CD14-positive monocyte (primary cell): ENCODE measurements at regions not wholly inside any gene's neighbourhood (a gene's known extent, or its start where the extent isn't known, plus 50 kb on each side); places are given as distances from the start of the nearest gene placed in this dataset.

Experiments
- DNase-seq, 3 donors: peaks; one replicate each; pipeline ENCODE4 v3.0.0-alpha.2; 2011 to 2022
- H2AFZ ChIP-seq: 2 replicates; pipeline ENCODE4 v1.6.0; 2012; ENCODE audit warnings: mild to moderate bottlenecking, low read depth, low read length, inconsistent platforms; ENCODE audit not compliant: insufficient read depth, poor library complexity, severe bottlenecking
- H3K27ac ChIP-seq, 2 donors: 1 replicate in 1 of 2; 2 replicates in 1 of 2; pipeline ENCODE4 v1.5.1; 2012 to 2013; ENCODE audit warnings: low read length in 2 of 2, control low read depth in 1 of 2, inconsistent platforms in 1 of 2, low read depth in 1 of 2, mild to moderate bottlenecking in 1 of 2
- H3K27me3 ChIP-seq, 2 donors: one replicate each; pipeline versions ENCODE4 v1.6.0 to v1.6.1; 2011 to 2013; ENCODE audit warnings: low read length in 2 of 2; ENCODE audit not compliant: control insufficient read depth in 2 of 2, insufficient read depth in 2 of 2
- H3K36me3 ChIP-seq, 2 donors: replicated peaks in 1 of 2; 1 replicate in 1 of 2; 2 replicates in 1 of 2; pipeline versions ENCODE4 v1.5.1 to v1.6.1; 2012 to 2013; ENCODE audit warnings: low read length in 2 of 2, control low read depth in 1 of 2, inconsistent platforms in 1 of 2, mild to moderate bottlenecking in 1 of 2; ENCODE audit not compliant: insufficient read depth in 2 of 2, control insufficient read depth in 1 of 2
- H3K4me1 ChIP-seq, 2 donors: 1 replicate in 1 of 2; 2 replicates in 1 of 2; pipeline versions ENCODE4 v1.5.1 to v1.6.1; 2012 to 2013; ENCODE audit warnings: low read length in 2 of 2, control low read depth in 1 of 2, inconsistent platforms in 1 of 2, mild to moderate bottlenecking in 1 of 2, moderate library complexity in 1 of 2; ENCODE audit not compliant: insufficient read depth in 2 of 2, control insufficient read depth in 1 of 2
- H3K4me2 ChIP-seq: replicated peaks from 2 replicates; pipeline ENCODE3; 2012; ENCODE audit warnings: low read length, moderate library complexity, mild to moderate bottlenecking; ENCODE audit not compliant: poor library complexity, severe bottlenecking; ENCODE audit errors: extremely low read depth
- H3K4me3 ChIP-seq, 3 experiments: fragments of 200-600 bp in 1 of 3; sonication (generic) in 1 of 3; replicated peaks in 1 of 3; 1 replicate in 2 of 3; 2 replicates in 1 of 3; pipeline ENCODE4 v1.5.1; 2011 to 2013; ENCODE audit warnings: low read length in 3 of 3, mild to moderate bottlenecking in 3 of 3, control low read depth in 2 of 3, low read depth in 2 of 3, inconsistent platforms in 1 of 3, moderate library complexity in 1 of 3
- H3K79me2 ChIP-seq: 2 replicates; pipeline ENCODE4 v1.6.0; 2012; ENCODE audit warnings: mild to moderate bottlenecking, control low read depth, inconsistent platforms, low read length, moderate library complexity; ENCODE audit not compliant: insufficient read depth
- H3K9ac ChIP-seq: 2 replicates; pipeline ENCODE4 v1.6.0; 2017; ENCODE audit warnings: low read length, mild to moderate bottlenecking; ENCODE audit not compliant: insufficient read depth, poor library complexity, severe bottlenecking
- H3K9me3 ChIP-seq, 2 donors: replicated peaks in 1 of 2; 1 replicate in 1 of 2; 2 replicates in 1 of 2; pipeline versions ENCODE4 v1.5.1 to v1.6.1; 2012 to 2013; ENCODE audit warnings: low read length in 2 of 2, control low read depth in 1 of 2; ENCODE audit not compliant: control insufficient read depth in 1 of 2, insufficient read depth in 1 of 2
- H4K20me1 ChIP-seq: 2 replicates; pipeline ENCODE4 v1.6.0; 2012; ENCODE audit warnings: mild to moderate bottlenecking, low read length, control low read depth, moderate library complexity; ENCODE audit not compliant: insufficient read depth
- H3K27ac Mint-ChIP-seq, 7 donors: one replicate each; pipeline ENCODE4 v1.8.0; 2020; ENCODE audit warnings: mild to moderate bottlenecking in 7 of 7, mixed read lengths in 7 of 7, moderate library complexity in 6 of 7, inconsistent platforms in 2 of 7
- H3K27me3 Mint-ChIP-seq, 3 donors: one replicate each; pipeline ENCODE4 v1.8.0; 2021 to 2022; ENCODE audit warnings: low read depth in 3 of 3, mild to moderate bottlenecking in 3 of 3, mixed read lengths in 3 of 3, moderate library complexity in 3 of 3, inconsistent platforms in 1 of 3
- H3K36me3 Mint-ChIP-seq, 2 donors: one replicate each; pipeline ENCODE4 v1.8.0; 2020; ENCODE audit warnings: mixed read lengths in 2 of 2, inconsistent platforms in 1 of 2, mild to moderate bottlenecking in 1 of 2
- H3K4me1 Mint-ChIP-seq: one replicate; pipeline ENCODE4 v1.8.0; 2020; ENCODE audit warnings: mild to moderate bottlenecking, mixed read lengths
- H3K4me3 Mint-ChIP-seq, 2 donors: one replicate each; pipeline ENCODE4 v1.8.0; 2020; ENCODE audit warnings: mild to moderate bottlenecking in 2 of 2, mixed read lengths in 2 of 2, moderate library complexity in 1 of 2
- H3K9me3 Mint-ChIP-seq, 7 donors: one replicate each; pipeline ENCODE4 v1.8.0; 2020 to 2022; ENCODE audit warnings: mixed read lengths in 7 of 7, mild to moderate bottlenecking in 6 of 7, moderate library complexity in 6 of 7, inconsistent platforms in 2 of 7
- WGBS: methylation state at CpG from one replicate; pipeline ENCODE4 v1.1.5; 2013; ENCODE audit warnings: missing lambda C conversion rate; ENCODE audit not compliant: insufficient coverage; 5-methylcytosine and 5-hydroxymethylcytosine counted together
- intact Hi-C, 2 donors: fragments of 100-400 bp; cut with micrococcal nuclease; formaldehyde crosslinking; loops; one replicate each; pipeline versions ENCODE4 v1.15.0 to v1.15.1; 2023
- TF ChIP-seq, protein P1 (sequence below): fragments of 200-600 bp; IDR thresholded peaks from one replicate; pipeline ENCODE4 v1.8.0; 2022; ENCODE audit warnings: antibody characterized with exemption, mild to moderate bottlenecking

DNA sequence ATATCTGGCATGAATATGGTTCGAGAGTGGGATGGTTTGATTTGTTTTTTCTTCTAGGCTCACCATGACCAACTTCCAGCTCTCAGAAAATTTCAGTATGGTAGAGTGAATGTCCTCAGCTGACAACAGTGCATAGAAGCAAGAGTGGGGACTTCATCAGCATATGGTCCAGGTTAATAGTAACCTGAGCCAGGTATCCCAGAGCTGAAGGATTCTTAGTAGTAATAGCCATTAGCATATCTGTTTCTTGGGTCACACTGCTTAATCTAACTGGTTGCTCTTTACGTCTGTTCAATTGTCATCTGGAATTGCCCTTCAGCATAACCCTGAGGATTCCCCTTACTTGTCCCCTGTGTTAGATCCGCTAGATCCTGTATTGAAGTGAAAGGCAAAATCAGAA, 151.8 kb downstream of the GMNC start:
- TF ChIP-seq, protein P1, sequence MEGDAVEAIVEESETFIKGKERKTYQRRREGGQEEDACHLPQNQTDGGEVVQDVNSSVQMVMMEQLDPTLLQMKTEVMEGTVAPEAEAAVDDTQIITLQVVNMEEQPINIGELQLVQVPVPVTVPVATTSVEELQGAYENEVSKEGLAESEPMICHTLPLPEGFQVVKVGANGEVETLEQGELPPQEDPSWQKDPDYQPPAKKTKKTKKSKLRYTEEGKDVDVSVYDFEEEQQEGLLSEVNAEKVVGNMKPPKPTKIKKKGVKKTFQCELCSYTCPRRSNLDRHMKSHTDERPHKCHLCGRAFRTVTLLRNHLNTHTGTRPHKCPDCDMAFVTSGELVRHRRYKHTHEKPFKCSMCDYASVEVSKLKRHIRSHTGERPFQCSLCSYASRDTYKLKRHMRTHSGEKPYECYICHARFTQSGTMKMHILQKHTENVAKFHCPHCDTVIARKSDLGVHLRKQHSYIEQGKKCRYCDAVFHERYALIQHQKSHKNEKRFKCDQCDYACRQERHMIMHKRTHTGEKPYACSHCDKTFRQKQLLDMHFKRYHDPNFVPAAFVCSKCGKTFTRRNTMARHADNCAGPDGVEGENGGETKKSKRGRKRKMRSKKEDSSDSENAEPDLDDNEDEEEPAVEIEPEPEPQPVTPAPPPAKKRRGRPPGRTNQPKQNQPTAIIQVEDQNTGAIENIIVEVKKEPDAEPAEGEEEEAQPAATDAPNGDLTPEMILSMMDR = no peak
- WGBS = 100% methylated on average over 1 of the region's 3 CpGs
- no peak for DNase-seq
- Histone ChIP-seq H3K4me2 (no peak overlapping the region), H3K4me3 (no peak overlapping the region), H2AFZ (no peak overlapping the region), H3K9me3 (no peaks in the 10 kb centered on the region), H3K27ac (no peak overlapping the region), H4K20me1 (no peaks in the 10 kb centered on the region), H3K36me3 (no peaks in the 10 kb centered on the region), H3K4me1 (no peaks in the 10 kb centered on the region), H3K79me2 (no peaks in the 10 kb centered on the region), H3K27me3 (no peaks in the 10 kb centered on the region), H3K9ac (no peak overlapping the region)
- intact Hi-C loops = no loop called here
- Mint-ChIP-seq H3K27me3 (peaks cover 1 to 5% (median 1%) of the 10 kb centered on the region in 3 donors), H3K36me3 (no peaks in the 10 kb centered on the region), H3K9me3 (peaks cover 0 to 3% (median 0%) of the 10 kb centered on the region in 7 donors), H3K4me3 (no peak overlapping the region), H3K4me1 (no peaks in the 10 kb centered on the region), H3K27ac (no peak overlapping the region)

DNA sequence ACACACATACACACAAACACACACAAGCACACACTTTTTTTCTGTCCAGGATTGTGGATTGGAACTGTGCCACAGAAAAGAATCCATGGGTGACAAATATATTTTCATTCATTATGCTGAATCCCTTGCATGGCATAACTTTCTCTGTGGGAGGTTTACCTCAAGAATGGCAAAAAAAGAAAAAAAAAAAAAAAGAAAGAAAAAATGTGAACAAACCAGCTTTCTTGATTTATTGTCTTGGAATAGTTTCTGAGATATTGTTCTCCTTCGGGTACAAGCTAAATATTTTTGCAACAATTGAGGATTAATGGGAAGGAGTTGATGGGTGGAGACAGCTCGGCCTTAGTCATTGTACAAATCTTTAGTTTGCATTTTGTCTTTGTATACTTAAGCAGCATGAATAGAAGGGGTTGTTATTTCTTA, 153.1 kb downstream of the GMNC start:
- no peak overlapping the region for H3K9ac ChIP-seq
- H4K20me1 ChIP-seq = no peaks in the 10 kb centered on the region
- no peak overlapping the region for H2AFZ ChIP-seq
- WGBS = 60% methylated on average over 1 of the region's 2 CpGs
- TF ChIP-seq, protein P1 = no peak
- H3K4me3 ChIP-seq = no peak overlapping the region
- Mint-ChIP-seq H3K4me3 (no peak overlapping the region), H3K27ac (no peak overlapping the region), H3K36me3 (no peaks in the 10 kb centered on the region), H3K27me3 (peaks cover 1 to 5% (median 1%) of the 10 kb centered on the region in 3 donors), H3K4me1 (no peaks in the 10 kb centered on the region), H3K9me3 (peaks cover 0 to 1% (median 0%) of the 10 kb centered on the region in 7 donors)
- no peak overlapping the region for H3K4me2 ChIP-seq
- H3K36me3 ChIP-seq = no peaks in the 10 kb centered on the region
- H3K27me3 ChIP-seq = no peaks in the 10 kb centered on the region
- H3K9me3 ChIP-seq = no peaks in the 10 kb centered on the region
- H3K4me1 ChIP-seq = no peaks in the 10 kb centered on the region
- H3K27ac ChIP-seq = no peak overlapping the region
- H3K79me2 ChIP-seq = no peaks in the 10 kb centered on the region
- DNase-seq = no peak
- intact Hi-C loops = no loop called here
